Gastroesophageal sphincter (tissue), 4 donors: ENCODE measurements at regions not wholly inside any gene's neighbourhood (a gene's known extent, or its start where the extent isn't known, plus 50 kb on each side); places are given as distances from the start of the nearest gene placed in this dataset.
"Not testable (repeated sequence)": the region's sequence is repeated elsewhere in the genome, so short reads cannot be mapped to it uniquely, and the experiment has no call there.

Experiments
- ATAC-seq: fragments of 150-250 bp; one replicate; pipeline ENCODE4 v1.9.1; 2016; ENCODE audit warnings: mild to moderate bottlenecking, moderate library complexity
- H3K27ac ChIP-seq, 4 donors: fragments of 200-600 bp; sonication (generic) in 3 of 4; 1 replicate in 3 of 4; 2 replicates in 1 of 4; pipeline ENCODE4 v1.5.1; 2016 to 2019
- H3K27me3 ChIP-seq: fragments of 200-600 bp; sonication (generic); one replicate; pipeline ENCODE4 v1.5.1; 2019
- H3K36me3 ChIP-seq, 2 donors: fragments of 200-600 bp; sonication (generic); one replicate each; pipeline ENCODE4 v1.5.1; 2019; ENCODE audit warnings: control low read depth in 1 of 2
- H3K4me1 ChIP-seq, 3 donors: fragments of 200-600 bp; sonication (generic); 1 replicate in 2 of 3; 2 replicates in 1 of 3; pipeline ENCODE4 v1.5.1; 2016 to 2019; ENCODE audit warnings: control low read depth in 2 of 3
- H3K4me3 ChIP-seq, 2 donors: fragments of 200-600 bp; sonication (generic); one replicate each; pipeline ENCODE4 v1.5.1; 2019; ENCODE audit warnings: mild to moderate bottlenecking in 1 of 2, moderate library complexity in 1 of 2
- H3K9me3 ChIP-seq, 3 donors: fragments of 200-600 bp; sonication (generic); one replicate each; pipeline ENCODE4 v1.5.1; 2017 to 2019; ENCODE audit warnings: control low read depth in 2 of 3
- EP300 ChIP-seq: sonication (generic); formaldehyde crosslinking; IDR thresholded peaks from one replicate; pipeline ENCODE4 v1.6.1; 2017; ENCODE audit warnings: antibody characterized with exemption, mild to moderate bottlenecking
- POLR2A ChIP-seq, 2 donors: fragments of 450-650 bp; IDR thresholded peaks; one replicate each; pipeline ENCODE4 v1.6.1; 2017; ENCODE audit warnings: antibody characterized with exemption in 2 of 2, mild to moderate bottlenecking in 2 of 2, moderate library complexity in 1 of 2
- POLR2AphosphoS5 ChIP-seq: sonication (generic); formaldehyde crosslinking; IDR thresholded peaks from one replicate; pipeline ENCODE4 v1.6.1; 2017; ENCODE audit warnings: antibody characterized with exemption
- WGBS, 2 donors: methylation state at CpG; one replicate each; pipeline ENCODE4 v1.1.5; 2018; ENCODE audit warnings: low coverage in 1 of 2; 5-methylcytosine and 5-hydroxymethylcytosine counted together
- TF ChIP-seq, protein P1 (sequence below), 4 experiments: fragments of 200-600 bp in 2 of 4; fragments of 450-650 bp in 2 of 4; sonication (generic) in 1 of 4; IDR thresholded peaks; one replicate each; pipeline ENCODE4 v1.5.1; 2017 to 2019; ENCODE audit warnings: antibody characterized with exemption in 4 of 4, mild to moderate bottlenecking in 2 of 4, moderate library complexity in 2 of 4

DNA sequence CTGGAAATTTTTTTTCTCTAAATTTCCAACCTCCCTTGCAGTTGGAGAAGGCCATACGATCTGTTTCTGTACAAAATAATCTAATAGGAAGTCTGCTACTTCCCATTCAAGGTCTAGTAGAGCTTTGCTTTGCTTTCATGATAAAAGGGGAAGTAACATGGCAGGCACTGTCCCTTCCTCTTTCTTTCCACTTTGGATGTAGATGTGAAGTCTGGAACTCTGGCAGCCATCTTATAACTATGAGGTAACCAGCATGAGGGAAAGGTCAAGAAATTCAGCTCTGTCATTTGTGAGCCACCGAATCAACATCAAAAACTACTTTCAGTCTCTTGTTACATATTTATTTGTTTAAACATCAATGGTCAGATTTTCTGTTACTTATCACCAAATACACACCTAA, 156.3 kb downstream of the MTHFS start:
- 80 to 82% methylated on average over 2 of the region's 2 CpGs for WGBS, 2 donors
- Histone ChIP-seq H3K9me3 (peaks cover 0 to 33% (median 0%) of the 10 kb centered on the region in 3 donors), H3K27me3 (no peaks in the 10 kb centered on the region), H3K4me3 (no peak overlapping the region), H3K27ac (no peak overlapping the region), H3K36me3 (no peaks in the 10 kb centered on the region), H3K4me1 (no peaks in the 10 kb centered on the region)
- no peak for ATAC-seq
- TF ChIP-seq POLR2AphosphoS5 (no peak), EP300 (no peak), POLR2A (IDR thresholded peaks at IDR 0.05) (no peak)
- TF ChIP-seq, protein P1, sequence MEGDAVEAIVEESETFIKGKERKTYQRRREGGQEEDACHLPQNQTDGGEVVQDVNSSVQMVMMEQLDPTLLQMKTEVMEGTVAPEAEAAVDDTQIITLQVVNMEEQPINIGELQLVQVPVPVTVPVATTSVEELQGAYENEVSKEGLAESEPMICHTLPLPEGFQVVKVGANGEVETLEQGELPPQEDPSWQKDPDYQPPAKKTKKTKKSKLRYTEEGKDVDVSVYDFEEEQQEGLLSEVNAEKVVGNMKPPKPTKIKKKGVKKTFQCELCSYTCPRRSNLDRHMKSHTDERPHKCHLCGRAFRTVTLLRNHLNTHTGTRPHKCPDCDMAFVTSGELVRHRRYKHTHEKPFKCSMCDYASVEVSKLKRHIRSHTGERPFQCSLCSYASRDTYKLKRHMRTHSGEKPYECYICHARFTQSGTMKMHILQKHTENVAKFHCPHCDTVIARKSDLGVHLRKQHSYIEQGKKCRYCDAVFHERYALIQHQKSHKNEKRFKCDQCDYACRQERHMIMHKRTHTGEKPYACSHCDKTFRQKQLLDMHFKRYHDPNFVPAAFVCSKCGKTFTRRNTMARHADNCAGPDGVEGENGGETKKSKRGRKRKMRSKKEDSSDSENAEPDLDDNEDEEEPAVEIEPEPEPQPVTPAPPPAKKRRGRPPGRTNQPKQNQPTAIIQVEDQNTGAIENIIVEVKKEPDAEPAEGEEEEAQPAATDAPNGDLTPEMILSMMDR (IDR thresholded peaks at IDR 0.05) = no peak

DNA sequence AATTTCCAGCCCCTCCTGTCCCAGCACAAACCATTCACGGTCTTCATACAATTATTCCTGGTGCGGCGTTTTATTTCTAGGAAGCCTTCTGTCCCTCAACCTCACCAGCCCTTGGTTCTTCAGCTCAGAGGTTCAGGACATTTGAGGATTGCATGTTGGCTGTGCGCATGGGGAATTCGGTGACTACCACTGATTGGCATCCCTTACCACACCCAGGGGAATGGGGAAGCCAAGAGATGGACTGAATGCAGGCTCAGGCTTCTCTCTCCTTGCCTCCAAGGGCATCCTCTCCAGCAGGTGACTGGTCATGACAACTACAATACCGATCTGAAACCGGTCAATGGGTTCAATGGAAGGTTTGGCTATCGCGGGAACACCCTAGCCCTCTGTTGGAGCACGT, 153.8 kb downstream of the MTHFS start:
- 89 to 93% methylated on average over 4 of the region's 10 CpGs for WGBS, 2 donors

DNA sequence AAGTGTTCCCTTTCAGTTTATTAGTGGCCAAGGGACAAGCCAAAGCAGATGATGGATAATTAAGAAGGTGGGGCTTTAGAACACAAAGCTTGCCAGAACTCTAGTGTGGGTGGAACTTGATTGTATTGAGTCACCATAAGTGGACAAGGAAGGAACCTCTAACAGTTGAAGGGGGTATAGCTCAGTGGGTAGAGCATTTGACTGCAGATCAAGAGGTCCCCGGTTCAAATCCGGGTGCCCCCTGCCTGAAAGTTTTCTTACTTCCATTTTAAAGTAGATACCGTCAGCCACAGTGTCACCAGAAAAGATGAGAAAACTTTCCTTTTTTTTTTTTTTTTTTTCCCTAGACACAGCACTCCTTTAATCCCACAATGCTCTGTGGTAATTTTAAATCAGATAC, 152.3 kb downstream of the MTHFS start:
- not testable (repeated sequence) for H3K36me3 ChIP-seq, ATAC-seq, H3K27me3 ChIP-seq, H3K4me1 ChIP-seq, H3K4me3 ChIP-seq, H3K27ac ChIP-seq
- 51 to 67% methylated on average over 1 to 3 of the region's 3 CpGs for WGBS, 2 donors
- H3K9me3 ChIP-seq = peaks cover 0 to 18% (median 0%) of the 10 kb centered on the region in 3 donors

More for the DNA sequence above, 153.8 kb downstream of the MTHFS start:
- no peak overlapping the region for H3K27ac ChIP-seq
- no peak for ATAC-seq
- no peaks in the 10 kb centered on the region for H3K4me1 ChIP-seq
- H3K36me3 ChIP-seq = no peaks in the 10 kb centered on the region
- no peaks in the 10 kb centered on the region for H3K27me3 ChIP-seq
- no peak overlapping the region for H3K4me3 ChIP-seq
- peaks cover 0 to 18% (median 0%) of the 10 kb centered on the region in 3 donors for H3K9me3 ChIP-seq
- TF ChIP-seq POLR2A (IDR thresholded peaks at IDR 0.05) (no peak), POLR2AphosphoS5 (no peak), EP300 (no peak)
- TF ChIP-seq, protein P1 (IDR thresholded peaks at IDR 0.05) = no peak

DNA sequence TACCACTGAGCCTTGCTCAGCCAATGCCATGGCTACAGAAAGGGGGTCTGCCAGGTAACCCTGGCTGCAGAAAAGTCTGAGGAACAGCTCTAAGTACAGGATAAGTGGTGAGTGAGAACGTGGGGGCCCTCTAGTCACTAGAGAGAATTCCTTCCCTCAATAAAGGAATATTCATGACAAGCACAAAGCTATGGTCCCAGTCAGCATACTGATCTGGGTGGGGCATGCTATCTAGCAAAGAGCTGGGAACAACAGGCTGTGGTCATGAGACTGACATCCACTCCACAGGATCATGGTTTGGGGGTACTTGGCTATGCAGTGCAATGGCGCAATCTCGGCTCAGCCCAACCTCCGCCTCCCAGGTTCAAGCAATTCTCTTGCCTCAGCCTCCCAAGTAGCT, 140.4 kb downstream of the MTHFS start:
- H3K36me3 ChIP-seq = no peaks in the 10 kb centered on the region
- TF ChIP-seq POLR2AphosphoS5 (no peak), EP300 (no peak), POLR2A (IDR thresholded peaks at IDR 0.05) (no peak)
- TF ChIP-seq, protein P1 (IDR thresholded peaks at IDR 0.05) = no peak
- no peaks in the 10 kb centered on the region for H3K27me3 ChIP-seq
- no peak overlapping the region for H3K4me3 ChIP-seq
- peaks cover 0 to 7% (median 0%) of the 10 kb centered on the region in 3 donors for H3K9me3 ChIP-seq
- no peaks in the 10 kb centered on the region for H3K4me1 ChIP-seq
- H3K27ac ChIP-seq = no peak overlapping the region
- ATAC-seq = no peak
- WGBS, 2 donors = 90 to 93% methylated on average over 2 to 3 of the region's 4 CpGs

DNA sequence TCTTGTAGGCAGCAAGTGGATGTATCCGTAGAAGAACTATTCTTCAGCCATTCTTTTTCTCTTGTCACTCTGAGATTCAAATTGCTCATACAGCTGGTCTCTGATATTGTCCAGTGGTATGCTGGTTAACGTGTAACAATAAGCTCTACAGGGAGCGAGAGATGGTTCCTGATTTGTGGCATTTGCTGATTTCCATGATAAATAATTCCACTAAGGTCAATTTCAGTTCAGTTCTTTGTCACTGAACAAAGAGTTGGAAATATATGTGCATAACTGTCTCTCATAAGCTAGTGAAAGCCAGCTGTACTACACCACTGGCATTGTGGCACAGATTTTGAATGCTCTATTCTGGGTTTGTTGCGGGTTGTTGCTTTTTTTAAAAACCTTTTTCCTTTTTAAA, 131.7 kb downstream of the MTHFS start:
- 65 to 73% methylated on average over 4 of the region's 4 CpGs for WGBS, 2 donors
- no peaks in the 10 kb centered on the region for H3K9me3 ChIP-seq
- TF ChIP-seq EP300 (no peak), POLR2AphosphoS5 (no peak), POLR2A (IDR thresholded peaks at IDR 0.05) (no peak)
- TF ChIP-seq, protein P1 (IDR thresholded peaks at IDR 0.05) = no peak
- H3K4me1 ChIP-seq = no peaks in the 10 kb centered on the region
- no peaks in the 10 kb centered on the region for H3K27me3 ChIP-seq
- no peak overlapping the region for H3K4me3 ChIP-seq
- no peak overlapping the region for H3K27ac ChIP-seq
- no peaks in the 10 kb centered on the region for H3K36me3 ChIP-seq
- ATAC-seq = no peak
